HCT116 (cell line): ENCODE measurements at regions not wholly inside any gene's neighbourhood (a gene's known extent, or its start where the extent isn't known, plus 50 kb on each side); places are given as distances from the start of the nearest gene placed in this dataset.

ENCODE experiments used
- ATAC-seq: fragments of 200-7000 bp; cut with Tn5 transposase; 2 replicates; pipeline ENCODE4 v1.9.1; 2020; ENCODE audit warnings: mild to moderate bottlenecking, moderate library complexity
- BruUV-seq: library from RNA; stranded (reverse); fragments of 400-500 nt; replicated peaks from 2 replicates; lab custom pipeline; 2021; lab: Mats Ljungman, UMichigan
- CTCF ChIA-PET: fragments of 300-600 bp; sonication (Branson Sonifier 250); formaldehyde crosslinking; loops from one replicate; lab custom pipeline; 2021; ENCODE audit warnings: antibody characterized with exemption; lab: Charles Lee
- POLR2A ChIA-PET: fragments of 300-600, 350-600 bp; sonication (Branson Sonifier 250); formaldehyde crosslinking; loops from one replicate; lab custom pipeline; 2021; ENCODE audit warnings: antibody characterized with exemption; lab: Charles Lee
- RAD21 ChIA-PET, 2 experiments: fragments of 300-600 bp; sonication (Branson Sonifier 250); formaldehyde crosslinking; loops; one replicate each; lab custom pipeline; 2023; ENCODE audit warnings: low total read pairs in 2 of 2; ENCODE audit not compliant: uncharacterized antibody in 2 of 2, unreplicated experiment in 2 of 2, low non-redundant PET in 1 of 2; lab: Charles Lee
- DNase-seq: peaks from one replicate; pipeline ENCODE4 v3.0.0-alpha.2; 2010; ENCODE audit warnings: low read depth, low spot score
- H2AFZ ChIP-seq: fragments of 200-600 bp; shearing (Covaris generic), sonication (generic); 2 replicates; pipeline ENCODE4 v1.6.1; 2017; ENCODE audit warnings: low read depth, mixed run types, mixed read lengths, antibody characterized with exemption, low read length; ENCODE audit not compliant: poor library complexity, severe bottlenecking
- H3K27ac ChIP-seq: 2 replicates; pipeline ENCODE4 v1.5.1; 2012; ENCODE audit warnings: low read depth, low read length
- H3K27me3 ChIP-seq: fragments of 200-600 bp; sonication (generic); 2 replicates; pipeline ENCODE4 v1.6.1; 2016; ENCODE audit warnings: mixed run types, low read length, mixed read lengths; ENCODE audit not compliant: insufficient read depth
- H3K36me3 ChIP-seq, 2 experiments: fragments of 200-500 bp in 1 of 2; fragments of 200-600 bp in 1 of 2; sonication (Bioruptor generic) in 1 of 2; sonication (generic) in 1 of 2; 2 replicates each; pipeline versions ENCODE4 v1.5.1 to v1.6.1; 2014 to 2016; ENCODE audit warnings: low read length in 2 of 2, inconsistent platforms in 1 of 2, mixed read lengths in 1 of 2, mixed run types in 1 of 2; ENCODE audit not compliant: insufficient read depth in 2 of 2, control insufficient read depth in 1 of 2
- H3K4me1 ChIP-seq, 2 experiments: fragments of 200-600 bp in 1 of 2; sonication (generic) in 1 of 2; 2 replicates each; pipeline versions ENCODE4 v1.5.1 to v1.6.1; 2012 to 2017; ENCODE audit warnings: low read length in 2 of 2, inconsistent platforms in 1 of 2, mild to moderate bottlenecking in 1 of 2, mixed read lengths in 1 of 2, mixed run types in 1 of 2, moderate library complexity in 1 of 2; ENCODE audit not compliant: insufficient read depth in 2 of 2, control insufficient read depth in 1 of 2
- H3K4me2 ChIP-seq: fragments of 200-600 bp; sonication (generic); 2 replicates; pipeline ENCODE4 v1.6.1; 2017; ENCODE audit warnings: mixed run types, low read length, mixed read lengths
- H3K4me3 ChIP-seq, 2 experiments: fragments of 200-600 bp in 1 of 2; sonication (generic) in 1 of 2; replicated peaks in 1 of 2; 2 replicates each; pipeline ENCODE4 v1.5.1; 2011 to 2016; ENCODE audit warnings: low read length in 2 of 2, control low read depth in 1 of 2, low read depth in 1 of 2, mild to moderate bottlenecking in 1 of 2, mixed read lengths in 1 of 2, mixed run types in 1 of 2
- H3K79me2 ChIP-seq: fragments of 200-600 bp; sonication (generic); 2 replicates; pipeline ENCODE4 v1.6.1; 2017; ENCODE audit warnings: mild to moderate bottlenecking, mixed run types, low read length, moderate library complexity, mixed read lengths; ENCODE audit not compliant: insufficient read depth
- H3K9ac ChIP-seq: fragments of 200-600 bp; sonication (generic); 2 replicates; pipeline ENCODE4 v1.6.1; 2016; ENCODE audit warnings: low read length, mixed read lengths
- H3K9me2 ChIP-seq: fragments of 200-600 bp; sonication (generic), shearing (Covaris generic); 2 replicates; pipeline ENCODE4 v1.6.1; 2017; ENCODE audit warnings: mixed run types, mild to moderate bottlenecking, moderate library complexity; ENCODE audit not compliant: insufficient read depth
- H3K9me3 ChIP-seq, 2 experiments: fragments of 200-500 bp in 1 of 2; fragments of 200-600 bp in 1 of 2; sonication (Bioruptor generic) in 1 of 2; sonication (generic) in 1 of 2; 2 replicates each; pipeline ENCODE4 v1.6.1; 2014 to 2017; ENCODE audit warnings: low read length in 2 of 2, mixed read lengths in 2 of 2, inconsistent platforms in 1 of 2, low read depth in 1 of 2, mild to moderate bottlenecking in 1 of 2, mixed run types in 1 of 2, moderate library complexity in 1 of 2; ENCODE audit not compliant: control insufficient read depth in 1 of 2, insufficient read depth in 1 of 2
- H4K20me1 ChIP-seq: fragments of 200-600 bp; sonication (generic), shearing (Covaris generic); 2 replicates; pipeline ENCODE4 v1.6.1; 2017; ENCODE audit warnings: mixed run types, mild to moderate bottlenecking, moderate library complexity; ENCODE audit not compliant: insufficient read depth
- CBX3 ChIP-seq: IDR thresholded peaks from 2 replicates; pipeline ENCODE4 v1.6.1; 2012; ENCODE audit warnings: low read depth
- CEBPB ChIP-seq: IDR thresholded peaks from 2 replicates; pipeline ENCODE4 v1.6.1; 2012; ENCODE audit warnings: low read depth
- EZH2 ChIP-seq: fragments of 200-600 bp; sonication (generic); IDR thresholded peaks from 2 replicates; pipeline ENCODE4 v1.6.1; 2017; ENCODE audit warnings: antibody characterized with exemption, mixed run types
- EZH2phosphoT487 ChIP-seq: fragments of 200-600 bp; IDR thresholded peaks from 2 replicates; pipeline ENCODE4 v1.6.1; 2018; ENCODE audit warnings: antibody characterized with exemption, borderline replicate concordance
- FOSL1 ChIP-seq: IDR thresholded peaks from 2 replicates; pipeline ENCODE4 v1.6.1; 2012; ENCODE audit warnings: low read depth
- JUND ChIP-seq: IDR thresholded peaks from 2 replicates; pipeline ENCODE4 v1.6.1; 2012
- MAX ChIP-seq: IDR thresholded peaks from 2 replicates; pipeline ENCODE4 v1.6.1; 2012
- POLR2A ChIP-seq: IDR thresholded peaks from 2 replicates; pipeline ENCODE4 v1.7.0; 2011; ENCODE audit warnings: borderline replicate concordance; ENCODE audit not compliant: insufficient read depth, insufficient read length; ENCODE audit errors: extremely low read depth
- POLR2AphosphoS5 ChIP-seq: IDR thresholded peaks from 2 replicates; pipeline ENCODE4 v1.6.1; 2011; ENCODE audit warnings: mild to moderate bottlenecking, low read depth, low read length, moderate library complexity
- REST ChIP-seq: IDR thresholded peaks from 2 replicates; pipeline ENCODE4 v1.6.1; 2012; ENCODE audit warnings: low read depth
- SIN3A ChIP-seq: IDR thresholded peaks from 2 replicates; pipeline ENCODE4 v1.6.1; 2012; ENCODE audit warnings: low read depth
- SP1 ChIP-seq: IDR thresholded peaks from 2 replicates; pipeline ENCODE4 v1.6.1; 2012; ENCODE audit warnings: low read depth
- SRF ChIP-seq: IDR thresholded peaks from 2 replicates; pipeline ENCODE4 v1.6.1; 2012; ENCODE audit warnings: low read depth
- TCF7L2 ChIP-seq: IDR thresholded peaks from 2 replicates; pipeline ENCODE4 v1.7.0; 2011; ENCODE audit warnings: borderline replicate concordance, inconsistent platforms; ENCODE audit not compliant: insufficient read depth, insufficient read length; ENCODE audit errors: extremely low read depth
- YY1 ChIP-seq: IDR thresholded peaks from 2 replicates; pipeline ENCODE4 v1.6.1; 2011; ENCODE audit warnings: low read length, low read depth, moderate library complexity, mild to moderate bottlenecking; ENCODE audit not compliant: insufficient replicate concordance; ENCODE audit errors: extremely low read depth
- ZBTB33 ChIP-seq: IDR thresholded peaks from 2 replicates; pipeline ENCODE4 v1.6.1; 2011; ENCODE audit warnings: mild to moderate bottlenecking, low read length, moderate library complexity; ENCODE audit not compliant: insufficient replicate concordance; ENCODE audit errors: extremely low read depth
- ZNF274 ChIP-seq: fragments of 200-500 bp; sonication (Bioruptor generic); IDR thresholded peaks from 2 replicates; pipeline ENCODE4 v1.6.1; 2014; ENCODE audit warnings: mild to moderate bottlenecking, low read depth, low read length, inconsistent platforms
- intact Hi-C: fragments of 100-400 bp; cut with micrococcal nuclease; formaldehyde crosslinking; loops from 2 replicates; pipeline ENCODE4 v1.10.0; 2022

- no peak for ATAC-seq
- no peak for DNase-seq
- TF ChIP-seq CBX3: no peak
- no peak for TF ChIP-seq REST
- TF ChIP-seq SIN3A: no peak
- TF ChIP-seq TCF7L2: no peak
- no peak for TF ChIP-seq POLR2A
- no peak for TF ChIP-seq CEBPB
- no peak for TF ChIP-seq POLR2AphosphoS5
- no peak for TF ChIP-seq SRF
- no peak for TF ChIP-seq ZBTB33
- TF ChIP-seq ZNF274: no peak
- TF ChIP-seq YY1: no peak
- no peak for TF ChIP-seq EZH2
- no peak for TF ChIP-seq FOSL1
- no peak for TF ChIP-seq SP1
- TF ChIP-seq JUND: no peak
- TF ChIP-seq MAX: no peak
- no peak for TF ChIP-seq EZH2phosphoT487
- H3K9ac ChIP-seq: no peak overlapping the region
- no peak overlapping the region for H3K4me2 ChIP-seq
- no peaks in the 10 kb centered on the region for H3K9me2 ChIP-seq
- no peaks in the 10 kb centered on the region for H3K79me2 ChIP-seq
- H4K20me1 ChIP-seq: no peaks in the 10 kb centered on the region
- BruUV-seq: no TSS peak
- no peaks in the 10 kb centered on the region for H3K27me3 ChIP-seq
- RAD21 ChIA-PET: no interaction called here
- no peak overlapping the region for H3K27ac ChIP-seq
- no peaks in the 10 kb centered on the region for H3K4me1 ChIP-seq
- POLR2A ChIA-PET: no interaction called here
- peaks cover 4 to 7% of the 10 kb centered on the region in 2 experiments; a peak in 2 of 4 replicates for H3K9me3 ChIP-seq
- no peaks in the 10 kb centered on the region for H3K36me3 ChIP-seq
- H3K4me3 ChIP-seq: no peak overlapping the region
- no peak overlapping the region for H2AFZ ChIP-seq
- intact Hi-C loops: no loop called here
- CTCF ChIA-PET: no interaction called here
Measured at GRCh38 chr5:25255128-25255527, 610.4 kb upstream of the CDH10 start.
